SK-N-SH treated with all-trans-retinoic acid at 6 μM for 48 hours (cell line): ENCODE measurements at regions not wholly inside any gene's neighbourhood (a gene's known extent, or its start where the extent isn't known, plus 50 kb on each side); places are given as distances from the start of the nearest gene placed in this dataset.

Experiments
- CSRNP3 ChIP-seq: fragments of 250-450 bp; sonication (Bioruptor Pico); IDR thresholded peaks from 2 replicates; pipeline ENCODE4 v1.5.1; 2021; ENCODE audit warnings: mild to moderate bottlenecking, moderate library complexity
- ESRRG ChIP-seq: fragments of 250-450 bp; sonication (Bioruptor Pico); IDR thresholded peaks from 2 replicates; pipeline ENCODE4 v1.6.1; 2021; ENCODE audit warnings: mild to moderate bottlenecking
- PATZ1 ChIP-seq: fragments of 250-450 bp; sonication (Bioruptor Pico); IDR thresholded peaks from 2 replicates; pipeline ENCODE4 v1.8.0; 2020; ENCODE audit warnings: mild to moderate bottlenecking, moderate library complexity, borderline replicate concordance
- TOX ChIP-seq: fragments of 250-450 bp; sonication (Bioruptor Pico); IDR thresholded peaks from 2 replicates; pipeline ENCODE4 v1.8.0; 2021; ENCODE audit warnings: mild to moderate bottlenecking, moderate library complexity, borderline replicate concordance
- TSHZ2 ChIP-seq: fragments of 250-450 bp; sonication (Bioruptor Pico); IDR thresholded peaks from 2 replicates; pipeline ENCODE4 v1.5.0; 2020; ENCODE audit warnings: mild to moderate bottlenecking, moderate library complexity
- ZFP30 ChIP-seq: fragments of 450-650 bp; formaldehyde crosslinking; IDR thresholded peaks from 2 replicates; pipeline ENCODE4 v1.5.0; 2022; ENCODE audit warnings: mild to moderate bottlenecking, moderate library complexity
- ZNF70 ChIP-seq: fragments of 450-650 bp; formaldehyde crosslinking; IDR thresholded peaks from 2 replicates; pipeline ENCODE4 v1.5.0; 2020; ENCODE audit warnings: mild to moderate bottlenecking, moderate library complexity

- TF ChIP-seq ZFP30, result no peak
- TF ChIP-seq TSHZ2 (CRISPR knock-in tag), result no peak
- no peak for TF ChIP-seq PATZ1 (CRISPR knock-in tag)
- no peak for TF ChIP-seq ZNF70
- no peak for TF ChIP-seq CSRNP3
- TF ChIP-seq TOX, result no peak
- no peak for TF ChIP-seq ESRRG (CRISPR knock-in tag)
These were observed 1629.2 kb upstream of the ADGRL3 start for GRCh38 chr4:59570860-59571476.
